Mesodermal cell (in vitro differentiated cells): ENCODE measurements at regions not wholly inside any gene's neighbourhood (a gene's known extent, or its start where the extent isn't known, plus 50 kb on each side); places are given as distances from the start of the nearest gene placed in this dataset.

Source experiments
- H3K27ac ChIP-seq: 2 replicates; pipeline ENCODE4 v1.7.0; 2013; ENCODE audit warnings: mild to moderate bottlenecking, low read depth, low read length, moderate library complexity; ENCODE audit not compliant: severe bottlenecking
- H3K36me3 ChIP-seq: 2 replicates; pipeline ENCODE4 v1.7.1; 2013; ENCODE audit warnings: mild to moderate bottlenecking, low read length, moderate library complexity; ENCODE audit not compliant: control insufficient read depth, insufficient read depth
- H3K4me1 ChIP-seq: one replicate; pipeline ENCODE4 v1.7.1; 2013; ENCODE audit warnings: mild to moderate bottlenecking, low read length; ENCODE audit not compliant: insufficient read depth, control insufficient read depth, poor library complexity, severe bottlenecking
- H3K4me3 ChIP-seq: 2 replicates; pipeline ENCODE4 v1.7.0; 2013; ENCODE audit warnings: low read length, control low read depth, mild to moderate bottlenecking; ENCODE audit not compliant: insufficient read depth, poor library complexity, severe bottlenecking; ENCODE audit errors: extremely low read depth
- H3K9me3 ChIP-seq: 2 replicates; pipeline ENCODE4 v1.7.1; 2013; ENCODE audit warnings: mild to moderate bottlenecking, low read length, moderate library complexity; ENCODE audit not compliant: control insufficient read depth
- WGBS, 2 experiments: methylation state at CpG; one replicate each; pipeline ENCODE4 v1.1.5; 2013; ENCODE audit warnings: missing lambda C conversion rate in 2 of 2; ENCODE audit not compliant: insufficient coverage in 2 of 2; 5-methylcytosine and 5-hydroxymethylcytosine counted together

- no peaks in the 10 kb centered on the region for H3K9me3 ChIP-seq
- no peak overlapping the region for H3K27ac ChIP-seq
- no peaks in the 10 kb centered on the region for H3K36me3 ChIP-seq
- no peak overlapping the region for H3K4me3 ChIP-seq
- no CpG with 5 or more reads among the region's 2 CpGs for WGBS, 2 experiments
- no peaks in the 10 kb centered on the region for H3K4me1 ChIP-seq
Measured at GRCh38 chr11:32024948-32025347, 65.9 kb upstream of the RCN1 start.

GRCh38 chr11:32023370-32024305 lies 67.2 kb upstream of the RCN1 start:
- Histone ChIP-seq H3K4me1 (no peaks in the 10 kb centered on the region), H3K27ac (no peak overlapping the region), H3K9me3 (no peaks in the 10 kb centered on the region), H3K4me3 (no peak overlapping the region), H3K36me3 (no peaks in the 10 kb centered on the region)
- WGBS, 2 experiments: 82 to 94% methylated on average over 4 to 8 of the region's 11 CpGs

- Histone ChIP-seq H3K9me3 (no peaks in the 10 kb centered on the region), H3K36me3 (no peaks in the 10 kb centered on the region), H3K4me3 (no peak overlapping the region), H3K4me1 (no peaks in the 10 kb centered on the region), H3K27ac (no peak overlapping the region)
- WGBS, 2 experiments: 91 to 96% methylated on average over 2 of the region's 2 CpGs
Measured at GRCh38 chr11:32018672-32019071, 72.2 kb upstream of the RCN1 start.

- Histone ChIP-seq H3K27ac (no peak overlapping the region), H3K4me3 (no peak overlapping the region), H3K9me3 (no peaks in the 10 kb centered on the region), H3K4me1 (no peaks in the 10 kb centered on the region), H3K36me3 (no peaks in the 10 kb centered on the region)
- 70 to 83% methylated on average over 1 of the region's 2 CpGs for WGBS, 2 experiments
Measured at GRCh38 chr11:32016111-32016510, 74.8 kb upstream of the RCN1 start.

- no peak overlapping the region for H3K4me3 ChIP-seq
- no peaks in the 10 kb centered on the region for H3K4me1 ChIP-seq
- 83 to 90% methylated on average over 1 to 2 of the region's 4 CpGs for WGBS, 2 experiments
- H3K9me3 ChIP-seq: no peaks in the 10 kb centered on the region
- H3K27ac ChIP-seq: no peak overlapping the region
- no peaks in the 10 kb centered on the region for H3K36me3 ChIP-seq
Measured at GRCh38 chr11:32015427-32015826, 75.4 kb upstream of the RCN1 start.

GRCh38 chr11:32013603-32014002 lies 77.3 kb upstream of the RCN1 start:
- Histone ChIP-seq H3K36me3 (no peaks in the 10 kb centered on the region), H3K9me3 (no peaks in the 10 kb centered on the region), H3K27ac (no peak overlapping the region), H3K4me1 (no peaks in the 10 kb centered on the region), H3K4me3 (no peak overlapping the region)
- 51 to 63% methylated on average over 2 of the region's 3 CpGs for WGBS, 2 experiments

GRCh38 chr11:32012049-32012448 lies 78.8 kb upstream of the RCN1 start:
- Histone ChIP-seq H3K27ac (no peak overlapping the region), H3K9me3 (no peaks in the 10 kb centered on the region), H3K4me1 (no peaks in the 10 kb centered on the region), H3K36me3 (no peaks in the 10 kb centered on the region), H3K4me3 (no peak overlapping the region)
- 86 to 90% methylated on average over 5 of the region's 6 CpGs for WGBS, 2 experiments

- H3K27ac ChIP-seq: no peak overlapping the region
- H3K9me3 ChIP-seq: no peaks in the 10 kb centered on the region
- H3K36me3 ChIP-seq: no peaks in the 10 kb centered on the region
- H3K4me1 ChIP-seq: peaks cover 12% of the 10 kb centered on the region
- WGBS, 2 experiments: 38 to 49% methylated on average over 3 to 5 of the region's 8 CpGs
- H3K4me3 ChIP-seq: no peak overlapping the region
Measured at GRCh38 chr11:32008880-32009551, 81.9 kb upstream of the RCN1 start.

GRCh38 chr11:32006799-32007388 lies 84.0 kb upstream of the RCN1 start:
- Histone ChIP-seq H3K4me1 (peaks cover 12% of the 10 kb centered on the region), H3K27ac (no peak overlapping the region), H3K36me3 (no peaks in the 10 kb centered on the region), H3K9me3 (no peaks in the 10 kb centered on the region), H3K4me3 (no peak overlapping the region)
- 13 to 24% methylated on average over 3 to 5 of the region's 5 CpGs for WGBS, 2 experiments

- Histone ChIP-seq H3K4me1 (peaks cover 12% of the 10 kb centered on the region), H3K9me3 (no peaks in the 10 kb centered on the region), H3K4me3 (no peak overlapping the region), H3K36me3 (no peaks in the 10 kb centered on the region), H3K27ac (no peak overlapping the region)
- 94 to 96% methylated on average over 11 to 12 of the region's 13 CpGs for WGBS, 2 experiments
Measured at GRCh38 chr11:32005786-32006416, 85.0 kb upstream of the RCN1 start.
